Neural progenitor cell (in vitro differentiated cells): ENCODE measurements at regions not wholly inside any gene's neighbourhood (a gene's known extent, or its start where the extent isn't known, plus 50 kb on each side); places are given as distances from the start of the nearest gene placed in this dataset.

Source experiments
- EZH2 ChIP-seq: fragments of 200-600 bp; sonication (generic); IDR thresholded peaks from 2 replicates; pipeline ENCODE4 v1.6.1; 2017; ENCODE audit warnings: antibody characterized with exemption, mild to moderate bottlenecking, moderate library complexity
- TF ChIP-seq, protein P1 (sequence below): fragments of 200-600 bp; sonication (generic); IDR thresholded peaks from 2 replicates; pipeline ENCODE4 v1.5.1; 2017; ENCODE audit warnings: antibody characterized with exemption, mild to moderate bottlenecking

DNA sequence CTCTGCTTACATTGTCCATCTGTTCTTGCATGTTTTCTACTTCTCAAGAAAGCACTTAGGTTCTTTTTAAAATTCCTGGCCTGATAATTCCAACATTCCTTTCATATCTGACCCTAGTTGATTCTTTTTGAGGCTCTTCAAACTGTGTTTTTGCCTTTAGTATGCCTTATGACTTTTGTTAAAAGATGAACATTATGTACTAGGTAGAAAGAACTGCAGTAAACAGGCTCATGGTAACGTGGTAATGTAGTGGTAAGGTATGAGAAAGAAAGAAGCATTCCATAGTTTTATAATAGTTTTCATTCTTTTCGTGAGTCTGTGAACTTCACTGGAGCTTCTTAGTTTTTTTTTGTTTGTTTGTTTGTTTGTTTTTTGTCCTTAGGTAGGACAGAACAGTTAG is 306.4 kb downstream of the MBD2 start:
- TF ChIP-seq, protein P1, sequence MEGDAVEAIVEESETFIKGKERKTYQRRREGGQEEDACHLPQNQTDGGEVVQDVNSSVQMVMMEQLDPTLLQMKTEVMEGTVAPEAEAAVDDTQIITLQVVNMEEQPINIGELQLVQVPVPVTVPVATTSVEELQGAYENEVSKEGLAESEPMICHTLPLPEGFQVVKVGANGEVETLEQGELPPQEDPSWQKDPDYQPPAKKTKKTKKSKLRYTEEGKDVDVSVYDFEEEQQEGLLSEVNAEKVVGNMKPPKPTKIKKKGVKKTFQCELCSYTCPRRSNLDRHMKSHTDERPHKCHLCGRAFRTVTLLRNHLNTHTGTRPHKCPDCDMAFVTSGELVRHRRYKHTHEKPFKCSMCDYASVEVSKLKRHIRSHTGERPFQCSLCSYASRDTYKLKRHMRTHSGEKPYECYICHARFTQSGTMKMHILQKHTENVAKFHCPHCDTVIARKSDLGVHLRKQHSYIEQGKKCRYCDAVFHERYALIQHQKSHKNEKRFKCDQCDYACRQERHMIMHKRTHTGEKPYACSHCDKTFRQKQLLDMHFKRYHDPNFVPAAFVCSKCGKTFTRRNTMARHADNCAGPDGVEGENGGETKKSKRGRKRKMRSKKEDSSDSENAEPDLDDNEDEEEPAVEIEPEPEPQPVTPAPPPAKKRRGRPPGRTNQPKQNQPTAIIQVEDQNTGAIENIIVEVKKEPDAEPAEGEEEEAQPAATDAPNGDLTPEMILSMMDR: no peak
- TF ChIP-seq EZH2: no peak
